Suprapubic skin (tissue), 3 donors: ENCODE measurements at regions not wholly inside any gene's neighbourhood (a gene's known extent, or its start where the extent isn't known, plus 50 kb on each side); places are given as distances from the start of the nearest gene placed in this dataset.

Experiments used
- CTCF ChIP-seq, 2 donors: fragments of 200-600 bp in 1 of 2; fragments of 450-650 bp in 1 of 2; sonication (generic) in 1 of 2; IDR thresholded peaks; one replicate each; pipeline ENCODE4 v1.5.1; 2016 to 2019; ENCODE audit warnings: antibody characterized with exemption in 2 of 2, mild to moderate bottlenecking in 1 of 2, moderate library complexity in 1 of 2
- EP300 ChIP-seq: sonication (generic); formaldehyde crosslinking; IDR thresholded peaks from one replicate; pipeline ENCODE4 v1.6.1; 2017; ENCODE audit warnings: antibody characterized with exemption
- POLR2A ChIP-seq, 2 donors: fragments of 450-650 bp; IDR thresholded peaks; one replicate each; pipeline ENCODE4 v1.6.1; 2017; ENCODE audit warnings: antibody characterized with exemption in 2 of 2, mild to moderate bottlenecking in 2 of 2, moderate library complexity in 2 of 2

GRCh38 chr7:106187613-106188350 is 75.7 kb upstream of the SYPL1 start:
- TF ChIP-seq CTCF (IDR thresholded peaks at IDR 0.05) (no peak), EP300 (no peak), POLR2A (IDR thresholded peaks at IDR 0.05) (no peak)
